PC-9 (cell line): ENCODE measurements at regions not wholly inside any gene's neighbourhood (a gene's known extent, or its start where the extent isn't known, plus 50 kb on each side); places are given as distances from the start of the nearest gene placed in this dataset.

Experiments
- BruUV-seq: library from RNA; stranded (reverse); fragments of 400-500 nt; replicated peaks from 2 replicates; lab custom pipeline; 2021; lab: Mats Ljungman, UMichigan
- CTCF ChIA-PET: fragments of 300-600 bp; sonication (Branson Sonifier 250); formaldehyde crosslinking; loops from one replicate; lab custom pipeline; 2022; ENCODE audit warnings: antibody characterized with exemption; lab: Charles Lee
- POLR2A ChIA-PET: fragments of 300-600 bp; sonication (Branson Sonifier 250); formaldehyde crosslinking; loops from one replicate; lab custom pipeline; 2022; ENCODE audit warnings: antibody characterized with exemption; ENCODE audit not compliant: unreplicated experiment; lab: Charles Lee
- DNase-seq, 2 experiments: peaks; one replicate each; pipeline versions ENCODE4 v3.0.0 to v3.0.0-alpha.2; 2015 to 2022; ENCODE audit warnings: mixed read lengths in 1 of 2
- H2AFZ ChIP-seq: fragments of 200-600 bp; sonication (generic); 2 replicates; pipeline ENCODE4 v1.8.1; 2017; ENCODE audit warnings: antibody characterized with exemption
- H3F3A ChIP-seq: fragments of 200-600 bp; sonication (generic); 2 replicates; pipeline ENCODE4 v1.8.1; 2017; ENCODE audit warnings: antibody characterized with exemption, mild to moderate bottlenecking, low read depth; ENCODE audit not compliant: insufficient read depth
- H3K27ac ChIP-seq: fragments of 200-600 bp; sonication (generic); 2 replicates; pipeline ENCODE4 v1.6.1; 2016; ENCODE audit warnings: mixed run types
- H3K27me3 ChIP-seq: fragments of 200-600 bp; sonication (generic); 2 replicates; pipeline ENCODE4 v1.6.1; 2016; ENCODE audit warnings: low read depth, mixed run types; ENCODE audit not compliant: insufficient read depth
- H3K36me3 ChIP-seq: fragments of 200-600 bp; sonication (generic); 2 replicates; pipeline ENCODE4 v1.6.1; 2016; ENCODE audit warnings: low read depth, mixed run types
- H3K4me1 ChIP-seq: fragments of 200-600 bp; sonication (generic); replicated peaks from 2 replicates; pipeline ENCODE4 v1.6.1; 2016; ENCODE audit warnings: mixed run types; ENCODE audit not compliant: insufficient read depth
- H3K4me2 ChIP-seq: fragments of 200-600 bp; sonication (generic); 2 replicates; pipeline ENCODE4 v1.6.1; 2017; ENCODE audit warnings: mixed run types
- H3K4me3 ChIP-seq: fragments of 200-600 bp; sonication (generic); 2 replicates; pipeline ENCODE4 v1.6.1; 2016; ENCODE audit warnings: mixed run types
- H3K79me2 ChIP-seq: fragments of 200-600 bp; sonication (generic); 2 replicates; pipeline ENCODE4 v1.6.1; 2017; ENCODE audit warnings: low read depth, mixed run types
- H3K9me2 ChIP-seq: fragments of 200-600 bp; sonication (generic); 2 replicates; pipeline ENCODE4 v1.8.1; 2017; ENCODE audit warnings: mild to moderate bottlenecking; ENCODE audit not compliant: insufficient read depth
- H3K9me3 ChIP-seq: fragments of 200-600 bp; sonication (generic); 2 replicates; pipeline ENCODE4 v1.8.1; 2016; ENCODE audit warnings: low read depth; ENCODE audit not compliant: insufficient read depth
- H4K20me1 ChIP-seq: fragments of 200-600 bp; sonication (generic); 2 replicates; pipeline ENCODE4 v1.8.1; 2017; ENCODE audit not compliant: insufficient read depth
- EZH2 ChIP-seq: fragments of 200-600 bp; sonication (generic); IDR thresholded peaks from 2 replicates; pipeline ENCODE4 v1.8.0; 2017; ENCODE audit warnings: antibody characterized with exemption, low read depth
- intact Hi-C: fragments of 100-400 bp; cut with micrococcal nuclease; formaldehyde crosslinking; loops from one replicate; pipeline ENCODE4 v1.10.0; 2022; ENCODE audit not compliant: unreplicated experiment
- TF ChIP-seq, protein P1 (sequence below): fragments of 200-600 bp; sonication (generic); conservative IDR thresholded peaks from 2 replicates; pipeline ENCODE4 v1.6.1; 2017; ENCODE audit warnings: mixed run types, antibody characterized with exemption, mild to moderate bottlenecking, moderate library complexity

- CTCF ChIA-PET, result no interaction called here
- BruUV-seq, result no TSS peak
Observed at GRCh38 chr5:152016421-152016820, 91.8 kb upstream of the GLRA1 start.

GRCh38 chr5:152007653-152008335, 83.1 kb upstream of the GLRA1 start:
- no peaks in the 10 kb centered on the region for H3F3A ChIP-seq
- intact Hi-C loops, result no loop called here
- ChIA-PET CTCF (no interaction called here), POLR2A (no interaction called here)
- no peak overlapping the region for H2AFZ ChIP-seq
- no peaks in the 10 kb centered on the region for H3K9me3 ChIP-seq
- H3K9me2 ChIP-seq, result no peaks in the 10 kb centered on the region
- TF ChIP-seq, protein P1, sequence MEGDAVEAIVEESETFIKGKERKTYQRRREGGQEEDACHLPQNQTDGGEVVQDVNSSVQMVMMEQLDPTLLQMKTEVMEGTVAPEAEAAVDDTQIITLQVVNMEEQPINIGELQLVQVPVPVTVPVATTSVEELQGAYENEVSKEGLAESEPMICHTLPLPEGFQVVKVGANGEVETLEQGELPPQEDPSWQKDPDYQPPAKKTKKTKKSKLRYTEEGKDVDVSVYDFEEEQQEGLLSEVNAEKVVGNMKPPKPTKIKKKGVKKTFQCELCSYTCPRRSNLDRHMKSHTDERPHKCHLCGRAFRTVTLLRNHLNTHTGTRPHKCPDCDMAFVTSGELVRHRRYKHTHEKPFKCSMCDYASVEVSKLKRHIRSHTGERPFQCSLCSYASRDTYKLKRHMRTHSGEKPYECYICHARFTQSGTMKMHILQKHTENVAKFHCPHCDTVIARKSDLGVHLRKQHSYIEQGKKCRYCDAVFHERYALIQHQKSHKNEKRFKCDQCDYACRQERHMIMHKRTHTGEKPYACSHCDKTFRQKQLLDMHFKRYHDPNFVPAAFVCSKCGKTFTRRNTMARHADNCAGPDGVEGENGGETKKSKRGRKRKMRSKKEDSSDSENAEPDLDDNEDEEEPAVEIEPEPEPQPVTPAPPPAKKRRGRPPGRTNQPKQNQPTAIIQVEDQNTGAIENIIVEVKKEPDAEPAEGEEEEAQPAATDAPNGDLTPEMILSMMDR, result no peak
- TF ChIP-seq EZH2, result no peak
- H3K79me2 ChIP-seq, result no peaks in the 10 kb centered on the region
- no peaks in the 10 kb centered on the region for H4K20me1 ChIP-seq
- no peak overlapping the region for H3K27ac ChIP-seq
- H3K4me2 ChIP-seq, result no peak overlapping the region
- H3K4me3 ChIP-seq, result no peak overlapping the region
- no peak for DNase-seq
- BruUV-seq, result no TSS peak
- no peaks in the 10 kb centered on the region; the same call in 1 of the 2 replicates for H3K27me3 ChIP-seq
- H3K36me3 ChIP-seq, result no peaks in the 10 kb centered on the region
- H3K4me1 ChIP-seq, result no peaks in the 10 kb centered on the region

More at GRCh38 chr5:152016421-152016820, 91.8 kb upstream of the GLRA1 start:
- no peak overlapping the region for H3K4me2 ChIP-seq
- no peak overlapping the region for H3K27ac ChIP-seq
- H3K9me3 ChIP-seq, result no peaks in the 10 kb centered on the region
- H3K9me2 ChIP-seq, result no peaks in the 10 kb centered on the region
- no peaks in the 10 kb centered on the region for H3K36me3 ChIP-seq
- POLR2A ChIA-PET, result no interaction called here
- TF ChIP-seq, protein P1, result no peak
- no peak overlapping the region for H2AFZ ChIP-seq
- intact Hi-C loops, result no loop called here
- H3K4me3 ChIP-seq, result no peak overlapping the region
- no peaks in the 10 kb centered on the region for H4K20me1 ChIP-seq
- no peaks in the 10 kb centered on the region for H3K4me1 ChIP-seq
- no peak for DNase-seq
- H3K27me3 ChIP-seq, result no peaks in the 10 kb centered on the region
- no peaks in the 10 kb centered on the region for H3K79me2 ChIP-seq
- no peaks in the 10 kb centered on the region for H3F3A ChIP-seq

- H3K4me2 ChIP-seq, result no peak overlapping the region
- no peaks in the 10 kb centered on the region for H3K27me3 ChIP-seq
- no peaks in the 10 kb centered on the region for H3K4me1 ChIP-seq
- no peak overlapping the region for H3K4me3 ChIP-seq
- no peaks in the 10 kb centered on the region for H3K9me3 ChIP-seq
- TF ChIP-seq, protein P1, result no peak
- no peak for TF ChIP-seq EZH2
- no peak for DNase-seq
- H3K27ac ChIP-seq, result no peak overlapping the region
- BruUV-seq, result no TSS peak
- intact Hi-C loops, result no loop called here
- H2AFZ ChIP-seq, result no peak overlapping the region
- POLR2A ChIA-PET, result no interaction called here
- CTCF ChIA-PET, result no interaction called here
- no peaks in the 10 kb centered on the region for H3K9me2 ChIP-seq
- no peaks in the 10 kb centered on the region for H4K20me1 ChIP-seq
- H3F3A ChIP-seq, result no peaks in the 10 kb centered on the region
- no peaks in the 10 kb centered on the region for H3K79me2 ChIP-seq
- no peaks in the 10 kb centered on the region for H3K36me3 ChIP-seq
Observed at GRCh38 chr5:152004095-152004494, 79.4 kb upstream of the GLRA1 start.
